Heart right ventricle (tissue), 16 donors: ENCODE measurements at regions not wholly inside any gene's neighbourhood (a gene's known extent, or its start where the extent isn't known, plus 50 kb on each side); places are given as distances from the start of the nearest gene placed in this dataset.

ENCODE experiments used
- ATAC-seq, 8 donors: fragments of 200-7000 bp; cut with Tn5 transposase; one replicate each; pipeline ENCODE4 v1.9.1; 2020; ENCODE audit warnings: mild to moderate bottlenecking in 8 of 8, moderate library complexity in 8 of 8, moderate number of reproducible peaks in 1 of 8
- DNase-seq, 2 donors: peaks; one replicate each; pipeline ENCODE4 v3.0.0-alpha.2; 2020
- H3K27ac ChIP-seq, 10 donors: fragments of 200-600 bp; sonication (generic) in 2 of 10; one replicate each; pipeline versions ENCODE4 v1.5.0 to v1.8.0; 2020 to 2022; ENCODE audit warnings: mild to moderate bottlenecking in 3 of 10
- H3K27me3 ChIP-seq, 7 donors: fragments of 200-600 bp; one replicate each; pipeline ENCODE4 v1.8.0; 2021 to 2022; ENCODE audit warnings: mild to moderate bottlenecking in 2 of 7
- H3K36me3 ChIP-seq, 9 donors: fragments of 200-600 bp; sonication (generic) in 1 of 9; one replicate each; pipeline versions ENCODE4 v1.5.0 to v1.8.0; 2020 to 2022; ENCODE audit warnings: mild to moderate bottlenecking in 2 of 9
- H3K4me1 ChIP-seq, 9 donors: fragments of 200-600 bp; sonication (generic) in 1 of 9; one replicate each; pipeline versions ENCODE4 v1.5.0 to v1.8.0; 2020 to 2022; ENCODE audit warnings: mild to moderate bottlenecking in 4 of 9
- H3K4me3 ChIP-seq, 10 donors: fragments of 200-600 bp; sonication (generic) in 2 of 10; one replicate each; pipeline versions ENCODE4 v1.5.0 to v1.8.0; 2020 to 2022; ENCODE audit warnings: mild to moderate bottlenecking in 7 of 10, moderate library complexity in 2 of 10
- H3K9me3 ChIP-seq, 11 donors: fragments of 200-600 bp in 10 of 11; sonication (generic) in 2 of 11; one replicate each; pipeline versions ENCODE4 v1.5.0 to v1.8.0; 2013 to 2022; ENCODE audit warnings: mild to moderate bottlenecking in 2 of 11, control low read depth in 1 of 11, moderate library complexity in 1 of 11
- WGBS, 2 donors: extraction: QIAGEN DNeasy Blood & Tissue Kit; methylation state at CpG; one replicate each; pipeline ENCODE4 v1.1.7; 2013; ENCODE audit warnings: inconsistent platforms in 1 of 2; 5-methylcytosine and 5-hydroxymethylcytosine counted together
- intact Hi-C, 10 donors: fragments of 100-400 bp; cut with DNase I; formaldehyde crosslinking; loops; one replicate each; pipeline versions ENCODE4 v1.11.1 to v1.14.2; 2022
- TF ChIP-seq, protein P1 (sequence below), 9 donors: fragments of 200-600 bp; sonication (generic) in 2 of 9; IDR thresholded peaks; one replicate each; pipeline versions ENCODE4 v1.5.0 to v1.8.0; 2021 to 2022; ENCODE audit warnings: antibody characterized with exemption in 9 of 9, mild to moderate bottlenecking in 5 of 9, moderate library complexity in 1 of 9
- donor health status: Arrhythmogenic right ventricular cardiomyopathy.
- donor health status: ischemic (EF 13 %, LVEDD 7.1; RV severe dilation, severe dysfunction).
- donor health status: healthy with polysubstance abuse.
- donor health status: DM: no; HTN: yes; CAD: no.
- donor health status: DM: no; HTN: no; CAD: no.
- donor health status: ischemic (EF 25% LVEDD 6.9; RV normal size, moderate dysfunction).
- donor health status: ischemic (EF 25% LVEDD 5.7; RV mildly dilated, moderate dysfunction).
- donor health status: healthy.
- donor health status: DM: yes; HTN: yes; CAD: no.
- donor health status: Ischemic cardiomyopathy.
- donor health status: ischemic (EF 35%, LVEDD 5.7; RV mildly dilated, moderate dysfunction).
- donor health status: nonischemic (EF 11% LVEDD 7.7; RV severe dilation, severe dysfunction).
- donor health status: DM: yes; HTN: yes; CAD: no.
- donor health status: PGD.
- donor health status: ischemic (EF 29% LVEDD 5.4; RV normal size, mild dysfunction).
- donor health status: nonischemic (EF 23%, LVEDD 6.1; RV moderate dilation, normal function).

DNA sequence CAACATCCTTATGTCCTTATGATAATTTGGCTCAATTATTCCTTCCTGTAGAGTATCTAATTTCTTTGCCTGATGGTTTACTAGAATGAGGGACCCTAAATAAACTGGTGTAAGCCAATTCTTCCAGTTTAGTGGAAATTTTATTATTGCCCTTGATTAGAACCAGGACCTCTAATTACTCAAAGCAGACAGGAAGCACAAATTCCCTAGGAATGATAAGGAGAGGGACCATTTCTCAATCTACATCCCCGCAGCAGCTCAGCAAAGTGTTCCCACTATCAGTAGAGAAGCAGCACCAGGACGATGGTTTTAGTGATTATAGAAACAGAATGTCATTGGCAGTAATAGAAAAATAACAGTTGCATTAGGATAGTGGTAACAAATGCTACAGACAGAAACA is 97.1 kb downstream of the PLPPR4 start:
- H3K36me3 ChIP-seq: no peaks in the 10 kb centered on the region
- no peak for DNase-seq
- intact Hi-C loops: no loop called here
- no peaks in the 10 kb centered on the region for H3K27me3 ChIP-seq
- no peaks in the 10 kb centered on the region for H3K4me1 ChIP-seq
- H3K4me3 ChIP-seq: no peak overlapping the region
- WGBS, 2 donors: 43 to 49% methylated on average over 2 of the region's 2 CpGs
- no peak overlapping the region for H3K27ac ChIP-seq
- TF ChIP-seq, protein P1, sequence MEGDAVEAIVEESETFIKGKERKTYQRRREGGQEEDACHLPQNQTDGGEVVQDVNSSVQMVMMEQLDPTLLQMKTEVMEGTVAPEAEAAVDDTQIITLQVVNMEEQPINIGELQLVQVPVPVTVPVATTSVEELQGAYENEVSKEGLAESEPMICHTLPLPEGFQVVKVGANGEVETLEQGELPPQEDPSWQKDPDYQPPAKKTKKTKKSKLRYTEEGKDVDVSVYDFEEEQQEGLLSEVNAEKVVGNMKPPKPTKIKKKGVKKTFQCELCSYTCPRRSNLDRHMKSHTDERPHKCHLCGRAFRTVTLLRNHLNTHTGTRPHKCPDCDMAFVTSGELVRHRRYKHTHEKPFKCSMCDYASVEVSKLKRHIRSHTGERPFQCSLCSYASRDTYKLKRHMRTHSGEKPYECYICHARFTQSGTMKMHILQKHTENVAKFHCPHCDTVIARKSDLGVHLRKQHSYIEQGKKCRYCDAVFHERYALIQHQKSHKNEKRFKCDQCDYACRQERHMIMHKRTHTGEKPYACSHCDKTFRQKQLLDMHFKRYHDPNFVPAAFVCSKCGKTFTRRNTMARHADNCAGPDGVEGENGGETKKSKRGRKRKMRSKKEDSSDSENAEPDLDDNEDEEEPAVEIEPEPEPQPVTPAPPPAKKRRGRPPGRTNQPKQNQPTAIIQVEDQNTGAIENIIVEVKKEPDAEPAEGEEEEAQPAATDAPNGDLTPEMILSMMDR (IDR thresholded peaks at IDR 0.05): no peak
- ATAC-seq: no peak
- H3K9me3 ChIP-seq: no peaks in the 10 kb centered on the region

DNA sequence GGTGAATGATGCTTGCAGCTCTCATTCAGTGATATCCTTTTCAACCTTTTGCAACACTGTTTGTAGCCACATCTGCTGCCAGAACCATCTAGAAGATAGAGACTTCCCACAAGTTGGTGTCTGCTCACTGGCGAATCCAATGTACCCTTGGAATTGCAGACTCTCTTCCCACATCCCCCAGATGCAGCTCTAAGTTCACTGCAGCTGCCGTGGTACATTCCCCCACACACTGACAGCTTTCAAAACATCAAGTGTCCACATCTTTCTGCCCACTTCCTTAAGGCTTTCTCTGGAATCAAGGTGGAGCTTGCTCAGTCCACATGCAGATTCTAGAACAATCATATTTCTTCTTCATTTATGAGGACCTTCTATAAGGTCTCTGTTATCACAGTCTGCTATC is 99.2 kb downstream of the PLPPR4 start:
- H3K36me3 ChIP-seq: no peaks in the 10 kb centered on the region
- WGBS, 2 donors: 70 to 73% methylated on average over 2 of the region's 2 CpGs
- ATAC-seq: no peak
- intact Hi-C loops: no loop called here
- TF ChIP-seq, protein P1 (IDR thresholded peaks at IDR 0.05): no peak
- H3K4me3 ChIP-seq: no peak overlapping the region
- H3K27me3 ChIP-seq: no peaks in the 10 kb centered on the region
- no peak overlapping the region for H3K27ac ChIP-seq
- no peak for DNase-seq
- H3K9me3 ChIP-seq: no peaks in the 10 kb centered on the region
- H3K4me1 ChIP-seq: no peaks in the 10 kb centered on the region

DNA sequence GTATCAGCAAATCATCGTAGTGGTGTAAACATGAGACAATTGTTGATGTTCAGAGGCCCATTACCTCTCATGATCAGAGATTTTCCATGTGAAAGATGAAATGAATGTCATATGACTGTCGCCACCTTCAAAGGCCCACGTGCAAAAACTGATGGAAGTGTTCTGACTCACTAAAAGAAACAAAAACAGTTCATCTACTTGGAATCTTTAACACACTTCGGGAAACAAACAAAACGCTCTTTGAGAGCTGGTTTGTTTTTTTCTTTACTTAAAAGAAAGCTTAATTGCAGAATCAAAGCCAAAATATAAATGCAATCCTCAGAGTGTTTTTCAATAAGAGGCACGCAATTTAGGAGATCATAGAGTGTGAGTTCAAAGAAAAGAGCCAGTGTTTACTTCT is 100.8 kb downstream of the PLPPR4 start:
- Histone ChIP-seq H3K27me3 (no peaks in the 10 kb centered on the region), H3K4me1 (no peaks in the 10 kb centered on the region), H3K27ac (no peak overlapping the region), H3K9me3 (no peaks in the 10 kb centered on the region), H3K36me3 (no peaks in the 10 kb centered on the region), H3K4me3 (no peak overlapping the region)
- no peak for ATAC-seq
- intact Hi-C loops: no loop called here
- WGBS, 2 donors: 77 to 79% methylated on average over 6 of the region's 6 CpGs
- TF ChIP-seq, protein P1 (IDR thresholded peaks at IDR 0.05): no peak
- no peak for DNase-seq

DNA sequence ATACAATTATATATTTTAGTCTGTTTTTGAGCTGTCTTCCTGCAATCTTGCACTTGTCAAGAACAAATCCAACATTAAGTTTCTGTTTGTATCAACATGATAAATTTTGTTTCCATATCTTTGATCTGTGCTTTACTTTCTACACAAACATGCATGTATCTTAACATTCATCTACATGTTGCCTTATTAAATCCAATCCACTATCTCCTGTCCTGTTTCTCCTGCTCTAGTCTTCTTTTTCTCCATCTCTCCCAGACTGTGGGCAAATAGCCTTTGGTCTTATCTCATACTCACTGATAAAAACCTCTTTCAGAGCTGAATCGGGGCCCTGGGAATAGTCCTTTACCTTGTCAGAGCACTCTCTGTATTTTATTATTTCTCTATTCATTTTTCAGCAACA is 101.3 kb downstream of the PLPPR4 start:
- 18 to 33% methylated on average over 1 of the region's 1 CpG for WGBS, 2 donors
- Histone ChIP-seq H3K27me3 (no peaks in the 10 kb centered on the region), H3K36me3 (no peaks in the 10 kb centered on the region), H3K4me1 (no peaks in the 10 kb centered on the region), H3K27ac (no peak overlapping the region), H3K4me3 (no peak overlapping the region), H3K9me3 (no peaks in the 10 kb centered on the region)
- DNase-seq: no peak
- TF ChIP-seq, protein P1 (IDR thresholded peaks at IDR 0.05): no peak
- intact Hi-C loops: no loop called here
- no peak for ATAC-seq

DNA sequence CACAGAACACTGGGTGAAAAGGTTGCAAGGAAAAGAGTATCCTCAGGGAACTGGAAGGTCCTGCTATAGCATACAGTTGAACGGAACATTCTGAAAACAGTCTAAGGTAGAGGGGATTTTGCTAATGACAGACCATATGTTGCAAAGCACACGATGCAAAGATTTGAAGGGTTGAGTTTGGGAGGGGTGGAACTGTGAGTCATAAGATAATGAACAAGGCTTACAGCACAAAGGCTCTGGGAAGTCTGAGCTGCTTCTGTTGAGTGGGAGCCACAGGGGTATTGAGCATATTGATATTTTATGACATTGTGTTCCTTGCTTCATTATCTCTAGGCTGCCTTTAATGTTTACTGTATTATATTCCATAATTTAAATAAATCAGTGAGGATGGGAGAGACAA is 104.9 kb downstream of the PLPPR4 start:
- 25 to 27% methylated on average over 2 of the region's 2 CpGs for WGBS, 2 donors
- Histone ChIP-seq H3K9me3 (no peaks in the 10 kb centered on the region), H3K27me3 (no peaks in the 10 kb centered on the region), H3K4me1 (no peaks in the 10 kb centered on the region), H3K4me3 (no peak overlapping the region), H3K36me3 (no peaks in the 10 kb centered on the region), H3K27ac (no peak overlapping the region)
- TF ChIP-seq, protein P1 (IDR thresholded peaks at IDR 0.05): no peak
- intact Hi-C loops: no loop called here
- ATAC-seq (no peak), DNase-seq (no peak)
